ENCODE measurements at regions not wholly inside any gene's neighbourhood (a gene's known extent, or its start where the extent isn't known, plus 50 kb on each side); places are given as distances from the start of the nearest gene placed in this dataset.

GRCh38 chr1:82401116-82401515 lies 600.4 kb downstream of the ADGRL2 start:
- BruUV-seq (replicated peaks): no TSS peak
- no peaks in the 10 kb centered on the region for H3K4me1 ChIP-seq (ENCODE audit: control insufficient read depth, insufficient read depth, low read length)

More at GRCh38 chr1:82401116-82401515, 600.4 kb downstream of the ADGRL2 start:
- no peak overlapping the region for H3K4me3 ChIP-seq (ENCODE audit: insufficient read depth, low read depth, low read length)
- no peak overlapping the region for H2BK15ac ChIP-seq (ENCODE audit: low read depth, low read length)
- no peaks in the 10 kb centered on the region for H3K36me3 ChIP-seq (ENCODE audit: control insufficient read depth, insufficient read depth, low read length)
- ChIA-PET CTCF (no interaction called here), POLR2A (ENCODE audit: unreplicated experiment) (no interaction called here)
- no peaks in the 10 kb centered on the region for H3K9me1 ChIP-seq (ENCODE audit: insufficient read depth, low read length)
- no peak overlapping the region for H2AK5ac ChIP-seq (ENCODE audit: low read depth, low read length)
- no peak overlapping the region for H3K4me2 ChIP-seq (ENCODE audit: low read depth, low read length)
- in situ Hi-C loops (cut with MboI; ENCODE audit: low sequenced_read_pairs) (no loop called here), dilution Hi-C loops (cut with HindIII; ENCODE audit: low sequenced_read_pairs, unreplicated experiment) (no loop called here), intact Hi-C loops (cut with micrococcal nuclease) (no loop called here)
- H3K56ac ChIP-seq (ENCODE audit: extremely low read depth, insufficient read depth, low read length): no peak overlapping the region
- H3K9me3 ChIP-seq (ENCODE audit: control insufficient read depth, insufficient read depth, low read length): peaks cover 3% of the 10 kb centered on the region; the same call in 1 of the 2 replicates
- no peak for DNase-seq
- no peak overlapping the region for H4K5ac ChIP-seq (ENCODE audit: low read depth, low read length)
- ATAC-seq (ENCODE audit: low read depth): no peak
- H4K20me1 ChIP-seq (ENCODE audit: insufficient read depth, low read length): no peaks in the 10 kb centered on the region
- H3K9ac ChIP-seq (ENCODE audit: low read depth, low read length): no peak overlapping the region
- H3K27me3 ChIP-seq (ENCODE audit: control insufficient read depth, insufficient read depth, low read length): no peaks in the 10 kb centered on the region
- H2BK120ac ChIP-seq (ENCODE audit: low read depth, low read length): no peak overlapping the region
- H2AFZ ChIP-seq (replicated peaks; ENCODE audit: low read length, poor library complexity): no peak overlapping the region
- no peak overlapping the region for H3K14ac ChIP-seq (replicated peaks; ENCODE audit: low read depth, low read length)
- WGBS, 2 experiments (ENCODE audit: extremely low coverage in 2 of 2, insufficient read length in 1 of 2): no CpG with 5 or more reads among the region's 1 CpG
- no peak overlapping the region for H3K23ac ChIP-seq (ENCODE audit: low read depth, low read length)
- H3K79me1 ChIP-seq (ENCODE audit: low read depth in 1 of 2, low read length in 2 of 2): no peaks in the 10 kb centered on the region
- H2AK9ac ChIP-seq (replicated peaks; ENCODE audit: low read depth, low read length, poor library complexity): no peak overlapping the region
- TF ChIP-seq USF2 (IDR thresholded peaks at IDR 0.05; ENCODE audit: low read depth, low read length) (no peak), ELK1 (IDR thresholded peaks at IDR 0.05; ENCODE audit: borderline replicate concordance, low read depth, low read length) (no peak), CTCF (conservative IDR thresholded peaks at IDR 0.05; ENCODE audit: low read depth, low read length) (no peak), POLR2A (IDR thresholded peaks at IDR 0.05; ENCODE audit: low read depth, low read length) (no peak), SMC3 (IDR thresholded peaks at IDR 0.05; ENCODE audit: low read depth, low read length) (no peak), CEBPB (IDR thresholded peaks at IDR 0.05; ENCODE audit: low read depth, low read length) (no peak), MXI1 (IDR thresholded peaks at IDR 0.05; ENCODE audit: borderline replicate concordance, low read depth, low read length) (no peak), RAD21 (IDR thresholded peaks at IDR 0.05; ENCODE audit: low read length) (no peak), RFX5 (IDR thresholded peaks at IDR 0.05; ENCODE audit: low read depth, low read length) (no peak), FOS (IDR thresholded peaks at IDR 0.05; ENCODE audit: low read depth, low read length) (no peak), MAFK (IDR thresholded peaks at IDR 0.05; ENCODE audit: low read depth, low read length) (no peak), NFE2L2 (IDR thresholded peaks at IDR 0.05; ENCODE audit: low read depth, low read length) (no peak), BHLHE40 (IDR thresholded peaks at IDR 0.05; ENCODE audit: low read depth, low read length) (no peak)
- no peak overlapping the region for H2BK20ac ChIP-seq (ENCODE audit: low read depth, low read length)
- no peak overlapping the region for H2BK5ac ChIP-seq (ENCODE audit: low read depth, low read length, poor library complexity, severe bottlenecking)
- H4K91ac ChIP-seq (ENCODE audit: insufficient read depth, low read depth, low read length): no peak overlapping the region
- no peak overlapping the region for H4K8ac ChIP-seq (ENCODE audit: low read depth in 2 of 2, low read length in 2 of 2)
- no peak overlapping the region for H3K27ac ChIP-seq (ENCODE audit: insufficient read depth, low read length)
- H3K4ac ChIP-seq (ENCODE audit: low read depth, low read length): no peak overlapping the region
- no peak overlapping the region for H3K18ac ChIP-seq (ENCODE audit: low read depth, low read length)
